Rectal smooth muscle tissue (tissue), 1 donor: ENCODE measurements at regions not wholly inside any gene's neighbourhood (a gene's known extent, or its start where the extent isn't known, plus 50 kb on each side); places are given as distances from the start of the nearest gene placed in this dataset.
"Not testable (repeated sequence)": the region's sequence is repeated elsewhere in the genome, so short reads cannot be mapped to it uniquely, and the experiment has no call there.

ENCODE experiments used
- H3K27ac ChIP-seq: one replicate; pipeline ENCODE4 v1.7.0; 2013; ENCODE audit warnings: low read depth, low read length, inconsistent platforms
- H3K27me3 ChIP-seq: one replicate; pipeline ENCODE4 v1.7.0; 2013; ENCODE audit warnings: low read length; ENCODE audit not compliant: control insufficient read depth, insufficient read depth
- H3K36me3 ChIP-seq: one replicate; pipeline ENCODE4 v1.7.0; 2013; ENCODE audit warnings: low read length; ENCODE audit not compliant: control insufficient read depth, insufficient read depth
- H3K4me1 ChIP-seq: one replicate; pipeline ENCODE4 v1.7.0; 2013; ENCODE audit warnings: low read length; ENCODE audit not compliant: control insufficient read depth, insufficient read depth
- H3K4me3 ChIP-seq: one replicate; pipeline ENCODE4 v1.7.0; 2013; ENCODE audit warnings: low read length
- H3K9ac ChIP-seq: one replicate; pipeline ENCODE4 v1.7.0; 2013; ENCODE audit warnings: low read length

GRCh38 chr3:35146256-35147035, 492.9 kb upstream of the ARPP21 start:
- H3K27me3 ChIP-seq, H3K36me3 ChIP-seq: not testable (repeated sequence)

DNA sequence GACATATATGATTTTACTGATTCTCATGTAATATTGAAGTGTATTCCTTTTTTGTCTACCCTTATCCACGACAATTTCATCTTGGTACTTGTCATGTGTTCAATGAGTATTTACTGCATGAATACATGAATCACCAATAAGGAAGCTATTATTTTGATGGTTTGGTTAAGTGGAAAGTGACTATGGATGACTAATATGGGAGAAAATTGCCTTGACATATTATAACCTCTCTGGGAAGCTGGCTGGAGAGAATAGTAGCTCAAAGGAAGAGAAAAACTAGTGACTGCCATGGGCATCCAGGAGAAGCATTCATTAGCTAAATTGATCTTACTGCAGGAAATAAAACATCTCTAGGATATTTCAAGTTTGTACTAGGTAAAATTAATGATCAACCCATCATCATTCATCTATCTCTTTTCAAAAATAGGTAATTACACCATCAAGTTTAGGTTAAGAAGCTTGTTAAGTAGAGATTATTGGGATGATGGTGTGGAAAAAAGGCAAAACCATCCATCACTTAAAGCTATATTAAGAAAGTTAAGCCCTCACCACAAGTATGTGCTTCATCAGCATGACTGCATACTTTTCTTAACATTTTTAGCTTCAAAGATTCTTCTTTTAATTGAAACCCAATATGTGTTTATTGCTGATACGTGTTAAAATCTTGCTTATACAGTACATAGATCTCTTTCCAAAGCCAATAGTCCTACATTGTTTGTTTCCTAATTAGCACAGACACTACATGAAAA, 455.2 kb upstream of the ARPP21 start:
- Histone ChIP-seq H3K36me3 (no peaks in the 10 kb centered on the region), H3K4me1 (no peaks in the 10 kb centered on the region), H3K27me3 (no peaks in the 10 kb centered on the region), H3K4me3 (no peak overlapping the region), H3K9ac (no peak overlapping the region), H3K27ac (no peak overlapping the region)

More at GRCh38 chr3:35146256-35147035, 492.9 kb upstream of the ARPP21 start:
- not testable (repeated sequence) for H3K27ac ChIP-seq, H3K4me1 ChIP-seq, H3K9ac ChIP-seq, H3K4me3 ChIP-seq

GRCh38 chr3:35184775-35185174, 454.6 kb upstream of the ARPP21 start:
- Histone ChIP-seq H3K27ac (no peak overlapping the region), H3K4me1 (no peaks in the 10 kb centered on the region), H3K4me3 (no peak overlapping the region), H3K27me3 (no peaks in the 10 kb centered on the region), H3K9ac (no peak overlapping the region), H3K36me3 (no peaks in the 10 kb centered on the region)

DNA sequence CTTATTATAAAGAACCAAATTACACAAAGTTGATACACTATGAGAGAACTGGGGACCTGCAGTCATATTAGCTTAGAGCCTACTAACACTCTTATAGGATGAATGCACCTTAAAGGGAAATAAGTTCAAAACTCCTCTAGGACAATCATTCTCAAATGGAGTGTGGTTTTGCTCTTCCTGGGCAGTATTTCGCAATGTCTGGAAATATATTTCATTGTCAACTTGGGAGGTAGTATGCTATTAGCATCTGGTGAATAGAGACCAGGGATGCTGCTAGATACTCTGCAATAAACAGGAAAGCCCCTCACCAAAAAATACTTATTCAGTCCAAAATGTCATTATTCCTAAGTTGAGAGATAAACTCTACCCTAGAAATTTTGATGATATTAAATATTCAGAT, 451.4 kb upstream of the ARPP21 start:
- Histone ChIP-seq H3K36me3 (no peaks in the 10 kb centered on the region), H3K4me3 (no peak overlapping the region), H3K27me3 (no peaks in the 10 kb centered on the region), H3K4me1 (no peaks in the 10 kb centered on the region), H3K9ac (no peak overlapping the region), H3K27ac (no peak overlapping the region)

GRCh38 chr3:35194666-35195065, 444.7 kb upstream of the ARPP21 start:
- H3K36me3 ChIP-seq: no peaks in the 10 kb centered on the region

DNA sequence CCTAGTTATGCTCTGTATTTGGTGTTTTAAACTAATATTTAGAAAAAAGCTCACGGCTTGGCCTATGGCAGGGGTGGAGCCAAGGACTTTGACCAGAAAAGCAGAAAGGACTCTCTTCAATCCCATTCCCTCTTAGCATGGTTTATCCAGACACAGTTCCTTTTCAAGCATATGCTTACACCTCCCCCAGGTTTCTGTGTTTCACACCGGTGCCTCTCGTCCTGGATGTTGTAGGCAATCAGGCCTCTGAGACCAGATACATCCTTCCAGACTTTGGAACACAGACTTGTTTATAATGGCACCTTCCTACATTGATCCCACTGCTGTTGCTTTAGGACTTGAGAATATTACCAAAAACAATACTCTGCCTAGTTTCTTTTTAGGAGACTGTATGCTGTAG, 440.5 kb upstream of the ARPP21 start:
- H3K4me1 ChIP-seq: no peaks in the 10 kb centered on the region
- H3K36me3 ChIP-seq: no peaks in the 10 kb centered on the region
- H3K27me3 ChIP-seq: no peaks in the 10 kb centered on the region
- no peak overlapping the region for H3K27ac ChIP-seq
- H3K9ac ChIP-seq: no peak overlapping the region
- H3K4me3 ChIP-seq: no peak overlapping the region

More at GRCh38 chr3:35194666-35195065, 444.7 kb upstream of the ARPP21 start:
- H3K27me3 ChIP-seq: no peaks in the 10 kb centered on the region
- no peak overlapping the region for H3K9ac ChIP-seq
- no peaks in the 10 kb centered on the region for H3K4me1 ChIP-seq
- no peak overlapping the region for H3K27ac ChIP-seq
- H3K4me3 ChIP-seq: no peak overlapping the region

- Histone ChIP-seq H3K27ac (no peak overlapping the region), H3K4me3 (no peak overlapping the region), H3K4me1 (no peaks in the 10 kb centered on the region), H3K36me3 (no peaks in the 10 kb centered on the region), H3K9ac (no peak overlapping the region), H3K27me3 (no peaks in the 10 kb centered on the region)
Measured at GRCh38 chr3:35200056-35200455, 439.3 kb upstream of the ARPP21 start.

GRCh38 chr3:35201211-35201610, 438.1 kb upstream of the ARPP21 start:
- Histone ChIP-seq H3K9ac (no peak overlapping the region), H3K27ac (no peak overlapping the region), H3K36me3 (no peaks in the 10 kb centered on the region), H3K4me3 (no peak overlapping the region), H3K27me3 (no peaks in the 10 kb centered on the region), H3K4me1 (no peaks in the 10 kb centered on the region)

GRCh38 chr3:35215525-35216500, 423.5 kb upstream of the ARPP21 start:
- Histone ChIP-seq H3K4me3 (no peak overlapping the region), H3K27me3 (no peaks in the 10 kb centered on the region), H3K4me1 (no peaks in the 10 kb centered on the region), H3K9ac (no peak overlapping the region), H3K27ac (no peak overlapping the region), H3K36me3 (no peaks in the 10 kb centered on the region)

- H3K36me3 ChIP-seq: no peaks in the 10 kb centered on the region
- H3K4me3 ChIP-seq: no peak overlapping the region
- H3K27me3 ChIP-seq: no peaks in the 10 kb centered on the region
- no peak overlapping the region for H3K27ac ChIP-seq
- H3K4me1 ChIP-seq: no peaks in the 10 kb centered on the region
- no peak overlapping the region for H3K9ac ChIP-seq
Measured at GRCh38 chr3:35216501-35217266, 422.6 kb upstream of the ARPP21 start.

GRCh38 chr3:35223632-35224394, 415.5 kb upstream of the ARPP21 start:
- Histone ChIP-seq H3K9ac (no peak overlapping the region), H3K27ac (no peak overlapping the region), H3K27me3 (no peaks in the 10 kb centered on the region), H3K4me3 (no peak overlapping the region), H3K36me3 (no peaks in the 10 kb centered on the region), H3K4me1 (no peaks in the 10 kb centered on the region)
